GM19468 (cell line): ENCODE measurements at regions not wholly inside any gene's neighbourhood (a gene's known extent, or its start where the extent isn't known, plus 50 kb on each side); places are given as distances from the start of the nearest gene placed in this dataset.

Experiments used
- ATAC-seq: cut with Tn5 transposase; IDR thresholded peaks from one replicate; pipeline ENCODE4 v1.9.1; 2021; ENCODE audit warnings: mild to moderate bottlenecking, moderate library complexity, moderate number of reproducible peaks; ENCODE audit not compliant: unreplicated experiment; ENCODE audit errors: extremely low read depth

DNA sequence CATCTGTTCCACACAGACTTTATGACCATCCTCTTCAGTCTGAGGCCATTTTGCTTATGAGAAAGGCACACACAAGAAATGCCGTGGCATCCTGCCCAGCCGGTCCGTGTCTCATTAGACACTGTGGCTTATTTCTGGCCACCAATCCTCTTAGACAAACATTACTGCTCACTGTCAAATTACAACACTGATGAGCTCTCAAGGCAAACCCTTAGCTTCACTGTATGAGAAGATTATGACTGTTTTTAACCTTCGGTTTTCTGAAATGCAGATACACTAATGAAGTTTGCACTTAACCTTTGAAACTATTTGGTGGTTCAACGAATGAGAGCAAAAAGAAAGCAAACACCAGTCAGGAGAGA, 50.5 kb upstream of the DST start:
- no peak for ATAC-seq

DNA sequence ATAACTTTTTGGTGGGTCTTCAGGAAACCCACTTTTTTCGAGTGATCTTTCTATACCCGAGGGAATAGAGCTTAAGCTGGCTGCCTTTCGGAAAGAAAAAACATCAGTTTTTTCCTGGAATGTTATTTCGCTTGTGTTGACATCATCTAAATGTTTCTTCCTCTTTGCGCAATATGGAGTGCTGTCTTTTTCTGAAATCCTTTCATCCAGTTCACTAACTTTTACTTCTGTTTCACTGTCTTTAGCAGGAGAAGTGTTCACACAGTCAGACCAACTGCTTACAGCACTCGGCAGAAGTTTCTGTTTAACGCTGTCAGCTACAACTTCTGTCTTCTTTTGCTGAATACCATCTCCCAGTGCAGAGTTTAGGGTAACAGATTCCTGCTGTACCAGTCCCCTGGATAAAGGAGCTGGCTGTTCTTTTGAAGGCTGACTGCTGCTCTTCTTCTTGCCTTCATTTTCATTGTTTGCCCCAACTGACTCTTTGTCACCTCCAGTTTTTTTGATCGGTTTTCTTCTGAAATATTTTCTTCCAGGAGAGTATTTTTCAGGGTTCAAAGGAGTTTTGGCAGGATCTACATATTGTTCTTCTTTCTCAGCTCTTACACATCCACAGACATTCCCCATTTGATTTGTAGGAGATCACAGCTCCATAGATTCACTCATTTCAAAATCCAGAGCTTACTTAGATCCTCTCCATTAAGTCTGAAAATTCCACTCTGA, 50.0 kb upstream of the DST start:
- no peak for ATAC-seq
